ENCODE measurements at regions not wholly inside any gene's neighbourhood (a gene's known extent, or its start where the extent isn't known, plus 50 kb on each side); places are given as distances from the start of the nearest gene placed in this dataset.

DNA sequence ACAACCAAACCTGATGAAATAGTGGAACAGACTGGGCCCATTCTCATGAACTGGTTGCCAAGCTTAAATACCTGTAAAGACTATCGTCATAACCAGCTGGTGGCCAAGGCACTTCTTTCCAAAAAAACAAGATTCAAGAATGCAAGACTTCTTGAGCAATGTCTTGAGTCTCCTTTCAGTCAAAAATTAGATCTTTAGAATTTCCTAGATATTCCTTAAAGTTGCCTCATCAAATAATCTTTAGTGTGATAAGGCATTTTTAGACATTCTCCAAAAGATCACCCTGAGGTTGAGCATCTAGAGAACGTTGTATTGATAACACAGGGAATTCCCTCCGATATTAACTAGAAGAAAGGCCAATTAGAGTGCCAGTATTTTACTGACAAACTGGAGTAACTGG, 236.4 kb upstream of the MEX3C start:
- TF ChIP-seq POLR2AphosphoS5 (IDR thresholded peaks at IDR 0.05; ENCODE audit: borderline replicate concordance, low read depth, low read length) = no peak
- TF ChIP-seq EZH2 (IDR thresholded peaks at IDR 0.05) = no peak
- TF ChIP-seq FOXP2 (optimal IDR thresholded peaks at IDR 0.05; ENCODE audit: control extremely low read depth, extremely low read length, insufficient read depth) = no peak
